RPMI8226 (cell line): ENCODE measurements at regions not wholly inside any gene's neighbourhood (a gene's known extent, or its start where the extent isn't known, plus 50 kb on each side); places are given as distances from the start of the nearest gene placed in this dataset.
"Not testable (repeated sequence)": the region's sequence is repeated elsewhere in the genome, so short reads cannot be mapped to it uniquely, and the experiment has no call there.

Source experiments
- DNase-seq: peaks from one replicate; pipeline ENCODE4 v3.0.0-alpha.2; 2015

DNA sequence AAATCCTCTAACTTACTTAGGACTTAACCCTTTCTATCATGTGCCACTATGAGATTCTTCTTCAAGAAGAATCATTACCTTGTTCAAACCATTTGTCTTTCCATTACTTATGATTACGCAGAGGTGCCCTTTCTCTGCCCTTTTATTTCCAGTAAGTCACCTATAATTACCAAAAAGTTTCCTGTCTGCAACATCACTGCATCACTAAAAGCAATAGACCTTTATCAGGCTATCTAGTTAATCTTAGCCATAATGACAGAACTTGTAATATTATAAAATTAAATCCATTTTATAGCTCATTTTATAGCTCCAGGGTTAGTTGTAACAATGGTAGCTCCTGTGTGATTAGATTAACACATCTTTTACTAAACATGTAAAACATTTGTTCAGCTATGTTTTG lies 673.6 kb upstream of the PITX2 start:
- no peak for DNase-seq

DNA sequence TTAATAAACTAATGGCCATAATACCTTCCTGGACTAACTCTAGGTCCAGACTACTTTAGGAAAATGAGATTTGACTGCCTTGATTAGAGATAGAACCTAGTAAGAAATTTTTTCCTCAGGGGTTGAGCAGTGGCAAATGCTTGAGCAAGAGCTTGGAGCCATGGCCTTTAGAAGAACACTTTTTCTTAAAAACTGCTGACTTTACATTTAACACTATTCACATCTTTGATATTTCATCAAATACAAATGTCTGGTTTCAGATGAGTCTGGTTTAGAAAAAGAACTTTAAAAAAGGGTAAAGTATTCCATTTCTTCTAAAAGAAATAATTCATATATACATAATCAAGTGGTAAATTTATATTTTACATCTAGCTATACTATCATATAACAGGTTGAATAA lies 680.9 kb upstream of the PITX2 start:
- no peak for DNase-seq

DNA sequence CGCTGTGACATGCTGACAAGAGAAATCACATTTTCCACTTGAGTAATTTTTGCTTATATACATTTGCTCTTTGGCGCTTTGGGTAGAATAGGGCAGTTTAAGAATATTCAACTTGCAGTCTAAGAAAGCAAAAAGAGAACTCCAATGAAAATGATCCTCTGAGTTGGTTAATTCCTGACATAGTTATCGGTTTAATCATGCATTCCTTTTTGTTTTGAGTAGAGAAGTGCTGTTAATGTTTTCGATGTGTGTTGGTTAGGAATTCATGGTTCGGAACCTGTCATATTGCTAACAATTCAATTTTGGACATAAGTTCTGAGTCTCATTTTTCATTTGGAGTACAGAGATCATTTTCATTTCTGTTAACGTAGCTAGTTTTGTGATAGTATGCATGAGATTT lies 700.6 kb upstream of the PITX2 start:
- DNase-seq = no peak

DNA sequence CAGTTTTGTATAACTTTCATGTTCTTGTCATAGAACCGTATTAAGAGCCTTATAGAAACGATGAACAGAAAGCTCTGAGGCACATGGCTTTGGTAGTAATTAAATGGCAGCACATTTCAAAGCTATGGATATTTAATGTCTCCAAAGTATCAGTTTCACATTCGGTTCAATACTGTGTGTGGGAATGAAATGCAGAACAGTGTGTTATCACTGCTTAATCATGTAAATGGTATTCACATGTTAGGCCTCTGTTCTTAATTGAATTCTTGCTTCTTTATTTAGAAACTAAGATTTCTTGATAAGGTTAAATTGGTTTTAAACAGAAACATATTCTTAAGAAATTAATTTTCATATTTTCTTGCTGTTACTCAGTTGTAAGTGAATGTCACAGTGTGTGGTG lies 701.0 kb upstream of the PITX2 start:
- DNase-seq = no peak

- DNase-seq = no peak
Measured at GRCh38 chr4:111326450-111326849, 703.6 kb upstream of the PITX2 start.

GRCh38 chr4:111330786-111331185 lies 707.9 kb upstream of the PITX2 start:
- no peak for DNase-seq

DNA sequence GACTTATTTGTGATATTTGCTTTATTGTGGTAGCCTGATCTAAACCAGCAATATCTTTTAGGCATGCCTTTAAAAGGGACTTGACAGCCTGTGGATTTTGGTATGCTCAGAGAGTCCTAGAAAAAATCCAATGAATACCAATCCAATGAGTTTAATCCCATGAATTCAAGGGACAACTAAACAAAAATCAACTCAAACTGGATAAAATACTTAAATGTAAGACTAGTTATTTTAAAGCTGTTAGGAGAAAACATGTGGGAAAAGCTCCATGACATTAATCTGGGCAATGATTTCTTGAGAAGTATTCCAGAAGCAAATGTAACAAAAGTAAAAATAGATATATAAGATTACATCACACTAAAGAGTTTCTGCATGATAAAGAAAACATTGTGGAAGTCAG lies 711.5 kb upstream of the PITX2 start:
- DNase-seq = no peak

DNA sequence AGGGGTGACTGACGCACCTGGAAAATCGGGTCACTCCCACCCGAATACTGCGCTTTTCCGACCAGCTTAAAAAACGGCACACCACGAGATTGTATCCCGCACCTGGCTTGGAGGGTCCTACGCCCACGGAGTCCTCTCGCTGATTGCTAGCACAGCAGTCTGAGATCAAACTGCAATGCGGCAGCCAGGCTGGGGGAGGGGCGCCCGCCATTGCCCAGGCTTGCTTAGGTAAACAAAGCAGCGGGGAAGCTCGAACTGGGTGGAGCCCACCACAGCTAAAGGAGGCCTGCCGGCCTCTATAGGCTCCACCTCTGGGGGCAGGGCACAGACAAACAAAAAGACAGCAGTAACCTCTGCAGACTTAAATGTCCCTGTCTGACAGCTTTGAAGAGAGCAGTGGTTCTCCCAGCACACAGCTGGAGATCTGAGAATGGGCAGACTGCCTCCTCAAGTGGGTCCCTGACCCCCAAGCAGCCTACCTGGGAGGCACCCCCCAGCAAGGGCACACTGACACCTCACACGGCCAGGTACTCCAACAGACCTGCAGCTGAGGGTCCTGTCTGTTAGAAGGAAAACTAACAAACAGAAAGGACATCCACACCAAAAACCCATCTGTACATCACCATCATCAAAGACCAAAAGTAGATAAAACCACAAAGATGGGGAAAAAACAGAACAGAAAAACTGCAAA lies 714.5 kb upstream of the PITX2 start:
- DNase-seq = not testable (repeated sequence)

DNA sequence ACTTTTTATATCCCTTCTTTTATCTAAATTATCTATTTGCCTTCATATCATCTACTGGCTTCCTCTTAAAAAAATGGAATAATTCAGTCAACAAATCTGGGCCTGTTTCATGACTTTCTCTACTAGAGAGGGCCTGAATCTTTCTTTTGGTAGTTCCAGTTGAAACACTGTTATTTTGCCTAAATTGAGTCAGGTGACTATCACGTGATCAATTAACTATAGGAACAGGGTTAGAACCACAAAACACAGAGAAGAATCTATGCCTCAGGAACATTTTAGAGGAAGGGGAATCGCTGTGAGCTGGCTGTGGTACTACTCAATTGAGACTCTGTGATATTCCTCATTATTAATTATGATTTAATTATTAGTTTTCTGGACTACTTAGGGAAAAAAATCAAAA lies 736.7 kb upstream of the PITX2 start:
- no peak for DNase-seq

DNA sequence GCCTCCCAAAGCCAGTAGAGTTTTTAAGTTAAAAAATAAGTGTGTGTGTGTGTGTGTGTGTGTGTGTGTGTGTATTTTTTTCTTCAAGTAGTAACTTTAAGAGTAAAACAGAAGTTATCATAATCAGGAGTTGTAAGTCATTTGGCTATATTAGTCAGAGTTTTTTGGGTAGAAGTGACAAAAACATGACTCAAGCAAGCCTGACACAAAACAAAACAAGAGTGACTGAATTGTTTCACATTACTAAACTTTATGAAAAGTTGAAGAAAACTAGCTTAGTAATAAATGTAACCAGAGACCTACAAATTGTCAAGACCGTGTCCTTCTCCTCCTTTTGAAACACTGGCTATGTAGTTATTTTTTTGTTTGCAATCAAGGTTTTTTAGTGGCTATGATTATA lies 738.0 kb upstream of the PITX2 start:
- no peak for DNase-seq

GRCh38 chr4:111362941-111363361 lies 740.1 kb upstream of the PITX2 start:
- no peak for DNase-seq

GRCh38 chr4:111377880-111378279 lies 755.0 kb upstream of the PITX2 start:
- DNase-seq = not testable (repeated sequence)

GRCh38 chr4:111388561-111388960 lies 756.7 kb upstream of the FAM241A start:
- no peak for DNase-seq

DNA sequence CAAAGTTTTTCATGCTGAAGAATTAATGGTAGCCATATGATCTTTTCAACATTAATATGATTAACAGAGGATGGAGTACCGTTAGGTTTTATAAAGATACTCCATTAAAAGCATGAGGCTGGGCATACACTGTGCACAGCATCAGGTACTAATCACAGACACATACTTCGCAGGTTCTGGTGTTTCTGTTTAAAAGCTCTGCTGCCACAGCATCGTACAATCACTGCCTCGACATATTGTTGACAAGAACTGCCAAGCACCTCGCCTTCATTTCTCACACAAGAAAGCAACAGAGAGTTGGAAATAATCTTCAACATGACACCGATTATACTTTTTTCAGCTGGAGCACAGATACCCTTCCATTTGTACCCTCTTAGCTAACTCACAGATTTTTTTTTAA lies 753.4 kb upstream of the FAM241A start:
- no peak for DNase-seq

GRCh38 chr4:111393781-111394180 lies 751.5 kb upstream of the FAM241A start:
- DNase-seq = no peak

DNA sequence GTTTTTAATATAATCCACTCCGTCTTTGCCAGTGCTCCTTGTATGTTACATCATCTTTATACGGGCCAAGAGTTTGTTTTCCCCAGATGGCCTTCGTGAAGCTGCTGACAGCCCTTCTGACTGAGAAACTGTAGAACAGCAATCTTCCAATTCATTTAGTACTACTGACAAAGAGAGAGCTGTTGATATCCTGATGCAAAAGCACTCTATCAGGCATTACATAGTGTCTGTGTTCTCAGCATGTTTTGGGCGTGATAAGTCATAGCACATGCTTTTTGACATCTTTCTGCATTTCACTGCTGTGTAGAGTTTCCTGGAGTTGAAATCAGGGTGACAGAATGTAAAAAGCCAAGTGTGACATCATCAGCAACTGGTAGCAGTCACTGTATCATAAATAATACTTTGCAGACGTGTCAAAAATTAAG lies 746.3 kb upstream of the FAM241A start:
- DNase-seq = no peak

GRCh38 chr4:111399623-111400022 lies 745.6 kb upstream of the FAM241A start:
- no peak for DNase-seq

DNA sequence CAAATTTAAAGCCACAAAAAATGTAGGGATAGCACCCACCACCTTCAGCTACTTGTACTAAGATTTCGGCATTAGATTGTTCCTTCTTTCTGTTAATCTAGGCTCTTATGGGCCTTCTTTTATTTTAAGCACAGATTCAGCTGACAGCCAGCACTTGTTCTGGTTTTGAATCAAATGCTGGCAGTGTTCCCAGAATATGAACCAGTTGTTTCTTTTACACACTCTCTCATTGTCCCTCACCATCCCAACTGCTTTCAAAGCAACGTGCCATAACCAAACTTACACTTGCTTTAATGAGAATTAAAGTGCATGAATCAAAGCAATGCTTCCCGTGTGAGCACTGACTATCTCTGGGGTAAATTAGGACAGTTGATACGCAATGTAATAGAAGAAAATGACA lies 744.5 kb upstream of the FAM241A start:
- peak; percentile 26 for DNase-seq

DNA sequence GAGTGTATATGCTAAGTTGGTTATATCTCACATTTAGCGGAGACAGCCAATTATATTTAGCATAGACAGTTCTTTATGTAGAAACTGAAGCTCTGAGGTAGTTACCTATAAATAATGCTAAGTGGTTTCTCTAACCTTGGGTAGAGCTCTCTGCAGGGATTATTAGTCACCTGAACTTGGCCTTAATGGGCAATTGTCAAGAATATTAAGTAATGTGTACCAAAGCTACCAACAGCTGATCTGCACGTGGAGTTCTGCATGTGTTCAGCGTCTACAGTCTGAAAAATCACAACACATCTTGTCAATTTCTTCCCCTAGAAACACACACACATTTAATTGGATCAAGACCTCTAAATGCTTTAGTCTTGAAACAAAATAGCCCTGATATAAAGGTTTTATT lies 740.6 kb upstream of the FAM241A start:
- no peak for DNase-seq

GRCh38 chr4:111405989-111406388 lies 739.3 kb upstream of the FAM241A start:
- no peak for DNase-seq

DNA sequence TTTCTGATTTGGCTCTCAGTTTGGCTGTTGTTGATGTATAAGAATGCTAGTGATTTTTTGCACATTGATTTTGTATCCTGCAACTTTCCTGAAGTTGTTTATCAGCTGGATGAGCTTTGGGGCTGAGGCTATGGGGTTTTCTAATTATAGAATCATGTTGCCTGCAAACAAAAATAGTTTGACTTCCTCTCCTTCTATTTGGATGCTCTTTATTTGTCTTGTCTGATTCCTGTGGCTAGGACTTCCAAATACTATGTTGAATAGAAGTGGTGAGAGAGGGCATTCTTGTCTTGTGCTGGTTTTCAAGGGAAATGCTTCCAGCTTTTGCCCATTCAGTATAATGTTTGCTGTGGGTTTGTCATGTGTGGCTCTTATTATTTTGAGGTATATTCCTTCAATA lies 734.7 kb upstream of the FAM241A start:
- DNase-seq = no peak

DNA sequence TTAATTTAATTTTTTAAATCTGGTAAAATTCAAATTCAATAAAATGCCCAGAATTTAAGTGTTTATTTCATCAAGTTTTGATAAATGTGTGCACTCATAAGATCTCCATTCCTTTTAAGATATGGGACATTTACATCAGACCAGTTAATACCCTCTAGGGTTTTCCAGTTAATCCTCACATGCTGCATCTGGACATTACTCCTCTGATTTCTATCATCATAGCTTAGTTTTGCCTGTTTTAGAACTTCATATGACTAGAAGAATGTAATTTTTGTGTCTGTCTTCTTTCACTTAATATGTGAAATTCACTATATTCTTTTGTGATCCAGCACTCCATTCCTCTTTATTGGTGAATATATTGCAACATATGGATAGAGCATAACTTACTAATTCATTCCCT lies 727.7 kb upstream of the FAM241A start:
- DNase-seq = no peak

GRCh38 chr4:111433441-111433840 lies 711.8 kb upstream of the FAM241A start:
- no peak for DNase-seq

DNA sequence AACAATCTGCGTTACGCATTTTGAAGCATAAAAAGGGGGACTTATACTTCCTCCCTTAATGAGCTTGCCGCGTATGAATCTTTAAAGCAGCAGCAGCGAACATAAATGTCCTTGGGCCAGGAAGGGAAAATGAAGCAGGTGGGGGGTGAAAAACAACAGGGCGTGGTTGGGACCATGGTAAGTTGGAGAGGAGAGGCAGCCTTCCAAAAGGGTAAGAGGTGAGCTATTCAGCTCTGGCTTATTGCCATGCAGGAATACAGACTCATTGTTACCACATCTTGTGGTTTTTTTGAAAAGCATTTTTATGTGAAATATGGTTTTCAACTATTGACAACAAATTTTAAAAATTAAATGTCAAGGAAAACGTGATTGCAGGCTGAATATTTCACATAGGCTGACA lies 710.7 kb upstream of the FAM241A start:
- no peak for DNase-seq

DNA sequence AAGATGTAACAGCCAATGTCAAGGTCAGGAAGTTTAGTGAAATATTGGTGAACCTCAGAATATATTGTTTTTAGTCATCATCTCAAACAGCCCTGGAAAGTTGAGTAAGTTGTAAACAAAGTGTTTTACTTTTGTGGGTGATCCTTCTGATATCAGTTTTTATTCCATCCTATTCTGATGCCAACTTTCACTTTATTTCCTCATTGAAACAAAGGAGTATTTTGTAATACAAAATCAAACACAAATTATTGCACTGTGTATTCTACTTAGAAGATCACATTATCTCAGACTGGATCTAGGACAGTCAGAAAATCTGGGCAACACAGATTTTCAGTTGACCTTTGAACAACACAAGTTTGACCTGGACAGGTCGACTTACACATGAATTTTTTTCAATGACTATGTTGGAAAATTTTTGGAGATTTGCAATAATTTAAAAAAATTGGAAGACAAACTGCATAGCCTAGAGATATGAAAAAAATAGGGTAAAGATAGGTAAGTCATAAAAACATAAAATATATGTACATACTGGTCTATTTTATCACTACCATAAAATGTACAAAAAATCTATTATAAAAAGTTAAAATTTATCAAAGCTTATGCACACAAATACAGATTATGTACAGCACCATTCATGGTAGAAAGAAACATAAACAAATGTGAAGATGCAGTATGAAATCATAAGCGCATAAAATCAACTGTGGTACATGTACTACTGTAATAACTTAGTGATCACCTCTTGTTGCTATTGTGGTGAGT lies 709.1 kb upstream of the FAM241A start:
- no peak for DNase-seq
